ENCODE measurements at regions not wholly inside any gene's neighbourhood (a gene's known extent, or its start where the extent isn't known, plus 50 kb on each side); places are given as distances from the start of the nearest gene placed in this dataset.

DNA sequence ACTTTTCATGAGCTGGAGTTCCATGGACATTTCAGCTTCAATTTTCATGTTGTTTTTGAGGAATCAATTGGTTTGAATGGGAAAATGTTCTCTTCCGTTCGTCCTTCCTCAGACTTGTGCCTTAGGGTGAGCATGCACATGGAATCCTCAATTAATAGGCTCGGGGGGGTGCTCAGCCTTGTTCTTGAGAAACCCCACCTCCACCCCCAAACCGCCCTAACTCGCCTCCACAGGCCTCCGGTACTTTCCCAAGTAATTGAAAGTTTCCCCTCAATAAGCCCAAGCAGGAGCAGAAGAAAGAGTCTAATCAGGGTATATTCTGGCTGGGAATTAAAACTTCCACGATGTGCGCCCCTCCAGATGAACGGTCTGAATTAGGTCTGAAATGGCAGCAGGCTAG is 945.2 kb downstream of the GRID1 start:
- DNase-seq (no peak), ATAC-seq (no peak)
- no peaks in the 10 kb centered on the region for H3K9me3 Mint-ChIP-seq
- H3K27ac Mint-ChIP-seq = no peak overlapping the region
- H3K36me3 Mint-ChIP-seq (ENCODE audit: low read depth) = no peaks in the 10 kb centered on the region
- ChIA-PET CTCF (no interaction called here), POLR2A (no interaction called here)
- intact Hi-C loops (cut with micrococcal nuclease) = no loop called here
- TF ChIP-seq, protein P1, sequence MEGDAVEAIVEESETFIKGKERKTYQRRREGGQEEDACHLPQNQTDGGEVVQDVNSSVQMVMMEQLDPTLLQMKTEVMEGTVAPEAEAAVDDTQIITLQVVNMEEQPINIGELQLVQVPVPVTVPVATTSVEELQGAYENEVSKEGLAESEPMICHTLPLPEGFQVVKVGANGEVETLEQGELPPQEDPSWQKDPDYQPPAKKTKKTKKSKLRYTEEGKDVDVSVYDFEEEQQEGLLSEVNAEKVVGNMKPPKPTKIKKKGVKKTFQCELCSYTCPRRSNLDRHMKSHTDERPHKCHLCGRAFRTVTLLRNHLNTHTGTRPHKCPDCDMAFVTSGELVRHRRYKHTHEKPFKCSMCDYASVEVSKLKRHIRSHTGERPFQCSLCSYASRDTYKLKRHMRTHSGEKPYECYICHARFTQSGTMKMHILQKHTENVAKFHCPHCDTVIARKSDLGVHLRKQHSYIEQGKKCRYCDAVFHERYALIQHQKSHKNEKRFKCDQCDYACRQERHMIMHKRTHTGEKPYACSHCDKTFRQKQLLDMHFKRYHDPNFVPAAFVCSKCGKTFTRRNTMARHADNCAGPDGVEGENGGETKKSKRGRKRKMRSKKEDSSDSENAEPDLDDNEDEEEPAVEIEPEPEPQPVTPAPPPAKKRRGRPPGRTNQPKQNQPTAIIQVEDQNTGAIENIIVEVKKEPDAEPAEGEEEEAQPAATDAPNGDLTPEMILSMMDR (IDR thresholded peaks at IDR 0.05) = no peak
- H3K4me3 Mint-ChIP-seq = no peak overlapping the region
- no peaks in the 10 kb centered on the region for H3K4me1 Mint-ChIP-seq (ENCODE audit: low read depth)
- H3K27me3 Mint-ChIP-seq = peaks cover 2% of the 10 kb centered on the region

DNA sequence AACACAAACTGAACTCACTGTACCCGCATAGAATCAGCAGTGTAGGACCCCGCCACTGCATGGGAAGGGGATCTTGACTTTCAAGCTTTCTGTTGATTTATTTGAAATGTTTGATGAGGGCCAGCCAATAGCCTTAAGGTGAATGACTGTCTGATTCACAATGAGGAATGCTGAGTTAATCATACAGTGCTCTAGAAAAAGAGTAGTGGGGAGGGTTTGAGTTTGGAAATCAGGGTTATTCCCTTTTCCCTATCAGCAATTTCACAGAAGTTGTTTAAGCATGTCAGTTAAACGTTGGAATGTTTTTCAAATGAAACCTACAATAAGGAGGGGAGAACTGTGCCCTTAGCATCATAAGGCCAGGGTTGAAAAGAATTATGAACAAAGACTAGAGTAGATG is 937.5 kb downstream of the GRID1 start:
- DNase-seq = no peak
- Mint-ChIP-seq H3K27ac (no peak overlapping the region), H3K36me3 (ENCODE audit: low read depth) (no peaks in the 10 kb centered on the region), H3K4me1 (ENCODE audit: low read depth) (no peaks in the 10 kb centered on the region), H3K27me3 (no peaks in the 10 kb centered on the region), H3K4me3 (no peak overlapping the region), H3K9me3 (no peaks in the 10 kb centered on the region)
- TF ChIP-seq, protein P1 (IDR thresholded peaks at IDR 0.05) = no peak
- ATAC-seq = no peak
- CTCF ChIA-PET = no interaction called here
- intact Hi-C loops (cut with micrococcal nuclease) = no loop called here
- POLR2A ChIA-PET = no interaction called here

DNA sequence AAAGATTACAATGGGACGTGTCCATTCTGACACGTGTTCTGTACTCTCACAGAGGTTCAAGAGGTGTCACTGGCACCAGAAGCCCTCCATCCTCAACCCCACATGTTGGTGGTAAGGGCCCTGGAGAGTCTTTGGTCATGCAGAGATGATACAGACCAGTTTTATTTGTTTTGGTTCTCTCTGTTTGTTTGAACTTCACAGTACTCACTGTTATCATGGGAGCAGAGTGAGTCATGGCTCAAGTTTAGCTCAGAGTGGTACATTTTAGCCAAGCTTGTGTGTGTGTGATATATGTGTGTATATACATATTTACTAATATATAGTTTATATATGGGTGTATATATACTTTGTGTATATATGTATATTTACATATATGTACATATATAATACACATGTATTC is 935.6 kb downstream of the GRID1 start:
- DNase-seq (no peak), ATAC-seq (no peak)
- CTCF ChIA-PET = no interaction called here
- Mint-ChIP-seq H3K4me1 (ENCODE audit: low read depth) (no peaks in the 10 kb centered on the region), H3K27ac (no peak overlapping the region), H3K36me3 (ENCODE audit: low read depth) (no peaks in the 10 kb centered on the region), H3K4me3 (no peak overlapping the region), H3K27me3 (no peaks in the 10 kb centered on the region), H3K9me3 (no peaks in the 10 kb centered on the region)
- POLR2A ChIA-PET = no interaction called here
- intact Hi-C loops (cut with micrococcal nuclease) = no loop called here
- TF ChIP-seq, protein P1 (IDR thresholded peaks at IDR 0.05) = no peak

DNA sequence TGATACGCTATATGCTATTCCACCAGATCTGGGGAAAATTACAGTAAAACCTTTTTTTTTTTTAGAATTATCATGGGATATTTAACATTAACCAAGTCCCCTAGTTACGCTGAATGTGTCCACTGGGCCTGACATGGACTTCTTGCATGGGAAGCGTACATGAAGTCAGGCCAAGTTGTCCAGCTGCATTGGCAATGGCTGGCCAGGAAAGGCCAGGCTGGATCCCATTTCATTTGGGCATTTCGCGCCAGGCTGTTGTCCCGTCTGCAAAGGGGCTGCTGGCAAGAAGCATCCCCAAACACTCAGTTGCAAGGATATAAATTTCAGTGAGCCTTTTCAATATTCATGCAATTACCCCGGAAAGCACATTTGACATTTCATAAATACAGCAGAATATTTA is 933.3 kb downstream of the GRID1 start:
- TF ChIP-seq, protein P1 (IDR thresholded peaks at IDR 0.05) = no peak
- Mint-ChIP-seq H3K36me3 (ENCODE audit: low read depth) (no peaks in the 10 kb centered on the region), H3K4me3 (no peak overlapping the region), H3K27me3 (peaks cover 3% of the 10 kb centered on the region), H3K4me1 (ENCODE audit: low read depth) (no peaks in the 10 kb centered on the region), H3K9me3 (no peaks in the 10 kb centered on the region), H3K27ac (no peak overlapping the region)
- no peak for DNase-seq
- ChIA-PET POLR2A (no interaction called here), CTCF (no interaction called here)
- no peak for ATAC-seq
- intact Hi-C loops (cut with micrococcal nuclease) = no loop called here

DNA sequence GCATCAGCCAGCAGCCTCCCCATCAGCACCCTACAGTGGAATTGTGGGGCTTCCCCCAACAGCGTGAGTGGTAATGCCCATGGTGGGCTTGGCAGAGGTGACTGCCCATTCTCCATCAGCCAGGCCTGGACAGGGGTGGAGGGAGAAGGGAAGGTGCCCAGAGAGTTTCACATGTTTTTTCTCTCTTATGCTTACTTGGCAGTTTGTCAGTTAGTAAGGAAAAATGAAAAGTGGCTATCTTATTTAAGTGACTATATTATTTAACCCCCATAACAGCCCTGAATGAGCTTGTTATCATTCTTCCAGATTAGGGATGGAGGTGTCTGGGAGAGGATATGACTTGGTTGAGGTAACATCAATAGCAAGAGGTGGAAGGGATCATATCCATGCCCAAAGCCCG is 921.7 kb downstream of the GRID1 start:
- Mint-ChIP-seq H3K4me3 (no peak overlapping the region), H3K36me3 (ENCODE audit: low read depth) (no peaks in the 10 kb centered on the region), H3K9me3 (no peaks in the 10 kb centered on the region), H3K4me1 (ENCODE audit: low read depth) (no peaks in the 10 kb centered on the region), H3K27me3 (no peaks in the 10 kb centered on the region), H3K27ac (no peak overlapping the region)
- ATAC-seq = no peak
- intact Hi-C loops (cut with micrococcal nuclease) = no loop called here
- ChIA-PET CTCF (no interaction called here), POLR2A (no interaction called here)
- DNase-seq = no peak
- TF ChIP-seq, protein P1 (IDR thresholded peaks at IDR 0.05) = no peak

Data from activated CD8-positive, alpha-beta T cell treated with anti-CD3 and anti-CD28 coated beads for 36 hours (primary cell).